ENCODE measurements at regions not wholly inside any gene's neighbourhood (a gene's known extent, or its start where the extent isn't known, plus 50 kb on each side); places are given as distances from the start of the nearest gene placed in this dataset.

GRCh38 chr11:130670200-130670599 is 221.8 kb downstream of the ADAMTS15 start:
- TF ChIP-seq EP300 (IDR thresholded peaks at IDR 0.05) (no peak), POLR2A (IDR thresholded peaks at IDR 0.05) (no peak), CTCF (IDR thresholded peaks at IDR 0.05) (no peak)

All from ovary (tissue), 3 donors.